ENCODE measurements at regions not wholly inside any gene's neighbourhood (a gene's known extent, or its start where the extent isn't known, plus 50 kb on each side); places are given as distances from the start of the nearest gene placed in this dataset.

GRCh38 chr18:55153346-55153745 is 194.1 kb upstream of the CCDC68 start:
- Histone ChIP-seq H3K4me1 (no peaks in the 10 kb centered on the region), H3K36me3 (no peaks in the 10 kb centered on the region), H3K9me3 (no peaks in the 10 kb centered on the region), H3K27me3 (no peaks in the 10 kb centered on the region), H3K4me3 (no peak overlapping the region), H3K27ac (replicated peaks in 1 of 4) (no peak overlapping the region)
- TF ChIP-seq POLR2AphosphoS5 (IDR thresholded peaks at IDR 0.05) = no peak
- no peak for TF ChIP-seq CTCF (IDR thresholded peaks at IDR 0.05)
- no peak for TF ChIP-seq EP300 (IDR thresholded peaks at IDR 0.05)
- TF ChIP-seq POLR2A (IDR thresholded peaks at IDR 0.05; ENCODE audit: low read depth) = no peak
- intact Hi-C loops (cut with DNase I) = no loop called here
- WGBS = 79% methylated on average over 2 of the region's 2 CpGs
- no peak for DNase-seq (ENCODE audit: extremely low spot score)

GRCh38 chr18:55152801-55153200 is 193.5 kb upstream of the CCDC68 start:
- WGBS = 52% methylated on average over 1 of the region's 1 CpG
- no peaks in the 10 kb centered on the region for H3K27me3 ChIP-seq
- no peaks in the 10 kb centered on the region for H3K9me3 ChIP-seq
- TF ChIP-seq EP300 (IDR thresholded peaks at IDR 0.05) (no peak), POLR2AphosphoS5 (IDR thresholded peaks at IDR 0.05) (no peak), CTCF (IDR thresholded peaks at IDR 0.05) (no peak), POLR2A (IDR thresholded peaks at IDR 0.05; ENCODE audit: low read depth) (no peak)
- intact Hi-C loops (cut with DNase I) = no loop called here
- H3K4me1 ChIP-seq = no peaks in the 10 kb centered on the region
- no peaks in the 10 kb centered on the region for H3K36me3 ChIP-seq
- no peak for DNase-seq (ENCODE audit: extremely low spot score)
- no peak overlapping the region for H3K27ac ChIP-seq (replicated peaks in 1 of 4)
- no peak overlapping the region for H3K4me3 ChIP-seq

DNA sequence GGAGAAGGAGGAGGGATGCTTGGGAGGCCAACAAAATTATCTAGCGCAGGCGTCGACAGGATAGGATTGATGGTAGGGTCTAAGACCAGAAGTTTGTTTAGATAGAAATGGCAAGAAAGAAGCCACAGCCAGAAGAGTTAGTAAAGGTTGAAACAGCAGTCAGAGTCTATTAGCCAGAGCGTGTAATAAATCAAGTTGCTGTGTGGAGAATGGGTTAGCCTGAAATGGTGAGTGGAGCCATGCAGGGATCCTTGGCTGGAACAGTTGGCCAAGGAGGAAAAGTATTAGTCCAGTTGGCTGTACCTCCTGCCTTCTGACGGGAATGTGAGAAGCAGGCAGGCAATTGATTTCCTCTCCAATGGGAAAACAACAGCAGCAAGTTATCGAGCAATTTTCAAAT is 190.7 kb upstream of the CCDC68 start:
- Histone ChIP-seq H3K4me3 (no peak overlapping the region), H3K36me3 (no peaks in the 10 kb centered on the region), H3K27ac (replicated peaks in 1 of 4) (no peak overlapping the region), H3K4me1 (no peaks in the 10 kb centered on the region), H3K9me3 (no peaks in the 10 kb centered on the region), H3K27me3 (no peaks in the 10 kb centered on the region)
- intact Hi-C loops (cut with DNase I) = no loop called here
- no peak for TF ChIP-seq POLR2AphosphoS5 (IDR thresholded peaks at IDR 0.05)
- no peak for TF ChIP-seq CTCF (IDR thresholded peaks at IDR 0.05)
- TF ChIP-seq EP300 (IDR thresholded peaks at IDR 0.05) = no peak
- TF ChIP-seq POLR2A (IDR thresholded peaks at IDR 0.05; ENCODE audit: low read depth) = no peak
- WGBS = 48% methylated on average over 6 of the region's 6 CpGs
- DNase-seq (ENCODE audit: extremely low spot score) = no peak

GRCh38 chr18:55147791-55148190 is 188.5 kb upstream of the CCDC68 start:
- H3K36me3 ChIP-seq = no peaks in the 10 kb centered on the region
- intact Hi-C loops (cut with DNase I) = no loop called here
- DNase-seq (ENCODE audit: extremely low spot score) = no peak
- H3K9me3 ChIP-seq = no peaks in the 10 kb centered on the region
- 91% methylated on average over 3 of the region's 3 CpGs for WGBS
- TF ChIP-seq POLR2AphosphoS5 (IDR thresholded peaks at IDR 0.05) = no peak
- no peak for TF ChIP-seq CTCF (IDR thresholded peaks at IDR 0.05)
- TF ChIP-seq POLR2A (IDR thresholded peaks at IDR 0.05; ENCODE audit: low read depth) = no peak
- TF ChIP-seq EP300 (IDR thresholded peaks at IDR 0.05) = no peak
- no peaks in the 10 kb centered on the region for H3K4me1 ChIP-seq
- no peaks in the 10 kb centered on the region for H3K27me3 ChIP-seq
- H3K4me3 ChIP-seq = no peak overlapping the region
- H3K27ac ChIP-seq (replicated peaks in 1 of 4) = no peak overlapping the region

DNA sequence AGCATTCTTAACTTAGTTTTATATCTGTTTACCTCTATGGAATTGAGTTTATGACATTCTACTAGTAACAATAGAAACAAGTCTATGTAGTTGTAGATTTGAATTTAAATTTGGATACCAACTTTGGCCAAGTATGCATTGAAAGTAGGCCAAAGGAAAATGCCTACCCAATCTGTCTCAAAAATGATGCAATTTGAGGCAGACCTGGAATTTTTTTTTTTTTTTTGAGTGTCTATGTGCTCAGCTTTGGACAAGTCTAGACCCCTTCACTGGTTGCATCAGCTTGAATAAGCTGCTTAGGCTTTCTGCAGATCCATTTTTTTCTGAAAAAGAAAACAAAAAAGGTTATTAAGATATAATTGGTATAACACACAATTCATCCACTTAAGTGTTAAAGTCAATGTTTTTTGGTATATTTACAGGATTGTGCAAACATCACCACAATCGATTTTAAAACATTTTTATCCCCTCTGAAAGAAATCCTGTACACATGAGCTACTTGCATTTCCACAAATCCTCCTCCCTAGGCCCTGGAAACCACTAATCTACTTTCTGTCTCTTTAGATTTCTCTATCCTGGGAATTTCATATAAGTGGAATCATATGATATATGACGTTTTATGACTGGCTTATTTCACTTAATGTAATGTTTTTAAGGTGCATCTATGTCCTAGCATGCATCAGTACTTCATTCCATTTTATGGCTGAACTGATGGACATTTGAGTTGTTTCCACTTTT is 185.1 kb upstream of the CCDC68 start:
- DNase-seq (ENCODE audit: extremely low spot score) = no peak
- WGBS = 78% methylated on average over 2 of the region's 2 CpGs
- Histone ChIP-seq H3K27ac (replicated peaks in 1 of 4) (no peak overlapping the region), H3K36me3 (no peaks in the 10 kb centered on the region), H3K9me3 (no peaks in the 10 kb centered on the region), H3K4me1 (no peaks in the 10 kb centered on the region), H3K27me3 (no peaks in the 10 kb centered on the region), H3K4me3 (no peak overlapping the region)
- intact Hi-C loops (cut with DNase I) = no loop called here
- no peak for TF ChIP-seq CTCF (IDR thresholded peaks at IDR 0.05)
- no peak for TF ChIP-seq POLR2AphosphoS5 (IDR thresholded peaks at IDR 0.05)
- TF ChIP-seq EP300 (IDR thresholded peaks at IDR 0.05) = no peak
- TF ChIP-seq POLR2A (IDR thresholded peaks at IDR 0.05; ENCODE audit: low read depth) = no peak

Measured in esophagus muscularis mucosa (tissue), 4 donors.